GM18861 (cell line): ENCODE measurements at regions not wholly inside any gene's neighbourhood (a gene's known extent, or its start where the extent isn't known, plus 50 kb on each side); places are given as distances from the start of the nearest gene placed in this dataset.
"Not testable (repeated sequence)": the region's sequence is repeated elsewhere in the genome, so short reads cannot be mapped to it uniquely, and the experiment has no call there.

Experiments
- ATAC-seq: cut with Tn5 transposase; IDR thresholded peaks from one replicate; pipeline ENCODE4 v1.9.1; 2021; ENCODE audit not compliant: unreplicated experiment

- no peak for ATAC-seq
Observed at GRCh38 chr9:86997156-86997555, 49.9 kb upstream of the GAS1 start.

GRCh38 chr9:86997951-86998350, 50.6 kb upstream of the GAS1 start:
- no peak for ATAC-seq

- no peak for ATAC-seq
Observed at GRCh38 chr9:87002517-87002916, 55.2 kb upstream of the GAS1 start.

GRCh38 chr9:87004016-87004415, 56.7 kb upstream of the GAS1 start:
- ATAC-seq: no peak

- ATAC-seq: no peak
Observed at GRCh38 chr9:87006956-87007355, 59.6 kb upstream of the GAS1 start.

- ATAC-seq: no peak
Observed at GRCh38 chr9:87007711-87008366, 60.5 kb upstream of the GAS1 start.

DNA sequence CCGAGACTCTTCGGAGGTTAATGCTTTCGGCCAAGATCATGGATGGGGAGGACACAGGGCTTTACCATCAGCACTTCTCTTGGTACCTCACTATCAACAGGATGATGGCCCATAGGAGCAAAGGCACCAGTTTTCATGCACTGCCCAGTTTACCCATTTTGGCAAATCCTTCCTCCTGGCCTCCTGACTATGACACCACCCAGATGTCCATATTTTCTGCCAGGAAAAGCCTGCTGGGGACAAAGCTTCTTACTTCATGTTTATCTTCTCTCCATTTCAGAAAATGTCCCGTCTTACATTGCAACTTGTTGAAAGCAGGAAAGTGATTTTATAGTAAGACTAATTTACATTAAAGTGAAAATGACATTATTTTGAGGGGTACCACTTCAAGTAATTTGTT, 61.4 kb upstream of the GAS1 start:
- ATAC-seq: no peak

GRCh38 chr9:87010626-87011025, 63.3 kb upstream of the GAS1 start:
- no peak for ATAC-seq

- ATAC-seq: no peak
Observed at GRCh38 chr9:87011551-87011950, 64.2 kb upstream of the GAS1 start.

DNA sequence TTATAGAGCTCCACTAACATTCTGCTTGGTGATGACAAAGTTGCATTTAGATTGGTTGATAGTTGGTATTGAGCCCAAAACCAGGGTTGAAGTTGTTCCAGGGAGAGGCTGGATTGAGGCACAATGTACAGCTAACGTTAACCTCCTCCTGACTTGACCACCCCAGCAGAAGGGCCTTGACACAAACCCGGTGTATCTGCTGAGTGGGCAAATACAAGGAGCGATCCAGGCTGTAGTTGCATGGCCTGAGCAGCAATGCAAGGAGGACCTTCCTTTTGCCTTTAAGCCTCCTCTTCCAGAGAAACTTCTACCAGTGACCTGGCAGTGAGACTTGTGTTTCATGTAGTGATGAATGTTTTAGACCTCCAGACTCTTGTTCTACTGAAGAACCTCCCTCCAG, 66.2 kb upstream of the GAS1 start:
- no peak for ATAC-seq

- ATAC-seq: no peak
Observed at GRCh38 chr9:87014436-87014835, 67.1 kb upstream of the GAS1 start.

GRCh38 chr9:87016681-87017080, 69.4 kb upstream of the GAS1 start:
- ATAC-seq: no peak

GRCh38 chr9:87020169-87020950, 73.1 kb upstream of the GAS1 start:
- no peak for ATAC-seq

DNA sequence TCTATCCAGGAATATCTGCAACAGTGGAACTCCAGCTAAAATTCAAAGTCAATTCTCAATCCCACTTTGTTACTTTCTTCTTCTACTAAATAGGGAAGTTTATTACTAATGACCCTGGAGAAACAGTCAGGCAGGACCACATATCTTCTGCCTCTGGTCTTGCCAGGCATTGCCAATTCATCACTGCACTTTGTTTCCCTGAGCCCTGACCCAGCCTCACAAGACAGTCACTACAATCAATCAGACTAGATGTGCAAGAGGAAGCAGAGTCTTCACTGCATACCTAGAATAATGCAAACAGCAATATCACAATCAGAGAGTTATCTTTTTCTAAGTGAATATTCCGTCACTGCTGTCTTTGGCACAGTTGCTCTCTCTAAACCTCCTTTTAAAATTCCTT, 74.9 kb upstream of the GAS1 start:
- ATAC-seq: no peak

- no peak for ATAC-seq
Observed at GRCh38 chr9:87026204-87026603, 78.9 kb upstream of the GAS1 start.

DNA sequence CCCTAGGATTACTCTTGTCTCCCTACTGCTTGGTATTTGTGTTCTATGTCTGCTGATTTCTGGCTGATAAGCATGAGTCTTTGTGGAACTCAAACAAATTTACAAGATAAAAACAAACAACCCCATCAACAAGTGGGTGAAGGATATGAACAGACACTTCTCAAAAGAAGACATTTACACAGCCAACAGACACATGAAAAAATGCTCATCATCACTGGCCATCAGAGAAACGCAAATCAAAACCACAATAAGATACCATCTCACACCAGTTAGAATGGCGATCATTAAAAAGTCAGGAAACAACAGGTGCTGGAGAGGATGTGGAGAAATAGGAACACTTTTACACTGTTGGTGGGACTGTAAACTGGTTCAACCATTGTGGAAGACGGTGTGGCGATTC, 81.5 kb upstream of the GAS1 start:
- not testable (repeated sequence) for ATAC-seq

DNA sequence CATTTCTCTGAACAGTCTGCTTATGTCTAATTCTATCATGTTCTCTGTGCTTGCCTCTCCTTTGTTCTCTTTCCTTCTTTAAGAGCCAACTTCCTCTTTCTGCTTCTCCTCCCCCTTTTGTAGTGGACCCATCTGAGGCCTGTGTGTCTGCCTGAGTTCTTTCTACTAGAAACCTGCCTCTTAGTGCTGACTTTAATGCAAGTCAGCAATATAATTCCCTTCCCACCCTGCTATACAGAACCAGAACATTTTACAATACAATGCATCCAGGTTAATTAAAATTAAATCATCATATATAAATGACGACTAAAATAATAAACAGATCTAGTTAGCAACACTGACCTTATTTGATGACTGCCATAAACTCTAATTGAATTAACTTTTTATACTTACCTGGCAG, 82.6 kb upstream of the GAS1 start:
- no peak for ATAC-seq

DNA sequence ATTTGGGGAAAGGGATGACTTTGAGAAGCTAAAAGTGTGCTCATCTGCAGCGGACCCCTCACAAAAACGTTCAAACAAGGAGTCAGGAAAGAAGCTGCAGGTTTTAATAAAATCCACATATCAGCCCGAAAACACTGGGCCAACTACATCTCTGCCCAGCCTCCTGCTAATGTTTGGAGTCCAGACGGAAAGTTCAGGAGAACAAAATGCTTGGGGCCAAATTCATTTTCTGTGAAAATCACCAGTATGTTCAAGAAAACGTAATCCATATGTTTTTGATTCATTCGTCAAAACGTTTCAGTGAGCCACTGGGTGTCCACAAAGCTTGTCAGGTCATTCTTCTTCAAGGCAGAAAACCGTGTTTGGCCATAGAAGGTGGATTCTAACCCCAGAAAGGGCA, 87.5 kb upstream of the GAS1 start:
- no peak for ATAC-seq

DNA sequence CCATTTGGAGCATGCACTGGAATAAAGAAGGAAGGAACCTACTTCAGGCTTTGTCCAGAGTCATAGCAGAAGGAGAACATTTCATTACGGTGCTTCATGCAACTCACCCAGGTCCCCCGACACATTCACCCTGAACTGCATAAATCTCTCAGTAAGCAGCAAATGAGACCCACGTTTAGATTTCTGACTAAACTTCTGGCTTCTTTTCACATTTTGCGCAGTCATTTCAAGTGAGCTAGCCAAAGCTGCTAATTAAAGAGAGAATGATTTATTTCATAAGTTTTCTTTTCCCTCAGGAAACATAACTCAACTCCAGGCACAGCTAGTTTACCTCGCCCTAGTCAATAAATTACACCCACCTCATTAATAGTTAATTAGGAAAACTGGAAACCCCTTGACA, 88.6 kb upstream of the GAS1 start:
- no peak for ATAC-seq

GRCh38 chr9:87036506-87036905, 89.2 kb upstream of the GAS1 start:
- no peak for ATAC-seq

DNA sequence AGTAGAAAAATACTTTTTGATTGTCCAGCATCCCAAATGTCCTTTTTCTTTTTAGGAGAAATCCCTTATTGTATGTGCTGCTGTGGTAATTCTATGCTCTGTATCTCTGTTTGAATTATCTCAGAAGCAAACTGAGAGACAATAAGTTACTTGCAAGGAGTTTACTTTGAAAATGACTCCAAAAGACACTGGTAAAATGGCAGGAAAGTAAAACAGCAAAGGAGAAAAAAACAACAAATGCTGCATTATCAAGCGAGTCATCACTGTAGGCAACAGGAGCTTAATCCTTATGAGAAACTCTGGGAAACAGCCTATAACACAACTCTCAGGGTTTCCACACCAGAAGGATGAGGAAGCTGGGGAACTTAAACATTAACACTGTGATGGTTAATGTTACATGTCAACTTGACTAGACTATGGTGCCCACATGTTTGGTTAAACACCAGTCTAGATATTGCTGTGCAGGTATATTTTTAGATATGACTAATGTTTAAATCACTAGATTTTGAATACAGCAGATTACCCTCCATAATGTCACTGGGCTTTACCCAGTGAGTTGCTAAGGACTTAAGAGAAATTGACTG, 92.6 kb upstream of the GAS1 start:
- no peak for ATAC-seq

- no peak for ATAC-seq
Observed at GRCh38 chr9:87040410-87041009, 93.2 kb upstream of the GAS1 start.
